IMR-90 (cell line): ENCODE measurements at regions not wholly inside any gene's neighbourhood (a gene's known extent, or its start where the extent isn't known, plus 50 kb on each side); places are given as distances from the start of the nearest gene placed in this dataset.

ENCODE experiments used
- ATAC-seq: fragments of 200-7000 bp; cut with Tn5 transposase; 2 replicates; pipeline ENCODE4 v1.9.1; 2020; ENCODE audit warnings: low read depth, mild to moderate bottlenecking, moderate library complexity
- BruUV-seq: library from RNA; stranded (reverse); fragments of 400-500 nt; replicated peaks from 2 replicates; lab custom pipeline; 2021; lab: Mats Ljungman, UMichigan
- CTCF ChIA-PET: fragments of 300-600 bp; formaldehyde crosslinking; extraction: SDS; loops from one replicate; lab custom pipeline; 2021; ENCODE audit warnings: antibody characterized with exemption; lab: Yijun Ruan, JAX
- POLR2A ChIA-PET: fragments of 300-600 bp; sonication (Branson Sonifier 250); formaldehyde crosslinking; loops from one replicate; lab custom pipeline; 2022; ENCODE audit warnings: antibody characterized with exemption; ENCODE audit not compliant: unreplicated experiment; lab: Charles Lee
- DNase-seq: peaks from one replicate; pipeline ENCODE4 v3.0.0; 2013
- H2AFZ ChIP-seq: replicated peaks from 2 replicates; pipeline ENCODE3; 2013; ENCODE audit warnings: low read length, mild to moderate bottlenecking; ENCODE audit not compliant: poor library complexity
- H2AK5ac ChIP-seq: 2 replicates; pipeline ENCODE4 v1.6.1; 2013; ENCODE audit warnings: low read depth, low read length, inconsistent platforms
- H2AK9ac ChIP-seq: replicated peaks from 2 replicates; pipeline ENCODE3; 2013; ENCODE audit warnings: mild to moderate bottlenecking, low read depth, low read length, moderate library complexity; ENCODE audit not compliant: poor library complexity
- H2BK120ac ChIP-seq: 2 replicates; pipeline ENCODE4 v1.6.1; 2013; ENCODE audit warnings: low read depth, low read length, inconsistent platforms
- H2BK15ac ChIP-seq: 3 replicates; pipeline ENCODE4 v1.6.1; 2013; ENCODE audit warnings: low read depth, low read length, inconsistent platforms
- H2BK20ac ChIP-seq: 2 replicates; pipeline ENCODE4 v1.6.1; 2013; ENCODE audit warnings: low read depth, mild to moderate bottlenecking, inconsistent platforms, low read length, moderate library complexity
- H2BK5ac ChIP-seq: 2 replicates; pipeline ENCODE4 v1.6.1; 2013; ENCODE audit warnings: mild to moderate bottlenecking, low read depth, low read length, inconsistent platforms; ENCODE audit not compliant: poor library complexity, severe bottlenecking
- H3K14ac ChIP-seq: replicated peaks from 2 replicates; pipeline ENCODE4 v1.6.1; 2013; ENCODE audit warnings: low read depth, low read length, inconsistent platforms
- H3K18ac ChIP-seq: 2 replicates; pipeline ENCODE4 v1.6.1; 2013; ENCODE audit warnings: low read depth, low read length, control low read depth
- H3K23ac ChIP-seq: 2 replicates; pipeline ENCODE4 v1.6.1; 2013; ENCODE audit warnings: low read depth, low read length, inconsistent platforms
- H3K27ac ChIP-seq: 2 replicates; pipeline ENCODE4 v1.5.1; 2013; ENCODE audit warnings: mild to moderate bottlenecking, control low read depth, low read length; ENCODE audit not compliant: insufficient read depth
- H3K27me3 ChIP-seq: 2 replicates; pipeline ENCODE4 v1.6.1; 2013; ENCODE audit warnings: low read length; ENCODE audit not compliant: control insufficient read depth, insufficient read depth
- H3K36me3 ChIP-seq: 2 replicates; pipeline ENCODE4 v1.6.1; 2013; ENCODE audit warnings: low read length, mixed read lengths; ENCODE audit not compliant: control insufficient read depth, insufficient read depth
- H3K4ac ChIP-seq: 2 replicates; pipeline ENCODE4 v1.6.1; 2013; ENCODE audit warnings: low read depth, low read length, inconsistent platforms
- H3K4me1 ChIP-seq: 2 replicates; pipeline ENCODE4 v1.6.1; 2013; ENCODE audit warnings: low read length, mixed read lengths; ENCODE audit not compliant: control insufficient read depth, insufficient read depth
- H3K4me2 ChIP-seq: 2 replicates; pipeline ENCODE4 v1.6.1; 2013; ENCODE audit warnings: low read depth, mild to moderate bottlenecking, control low read depth, low read length, moderate library complexity
- H3K4me3 ChIP-seq: 2 replicates; pipeline ENCODE4 v1.5.1; 2013; ENCODE audit warnings: low read depth, mild to moderate bottlenecking, control low read depth, low read length, moderate library complexity; ENCODE audit not compliant: insufficient read depth
- H3K56ac ChIP-seq: 2 replicates; pipeline ENCODE4 v1.6.1; 2013; ENCODE audit warnings: low read length, inconsistent platforms; ENCODE audit not compliant: insufficient read depth; ENCODE audit errors: extremely low read depth
- H3K79me1 ChIP-seq, 2 experiments: 2 replicates each; pipeline ENCODE4 v1.6.1; 2013; ENCODE audit warnings: low read length in 2 of 2, inconsistent platforms in 1 of 2, low read depth in 1 of 2
- H3K9ac ChIP-seq: 2 replicates; pipeline ENCODE4 v1.6.1; 2013; ENCODE audit warnings: low read depth, low read length, control low read depth
- H3K9me1 ChIP-seq: 2 replicates; pipeline ENCODE4 v1.6.1; 2013; ENCODE audit warnings: low read length, inconsistent platforms; ENCODE audit not compliant: insufficient read depth
- H3K9me3 ChIP-seq: 2 replicates; pipeline ENCODE4 v1.6.1; 2013; ENCODE audit warnings: low read length; ENCODE audit not compliant: control insufficient read depth, insufficient read depth
- H4K20me1 ChIP-seq: 2 replicates; pipeline ENCODE4 v1.6.1; 2013; ENCODE audit warnings: low read length, inconsistent platforms; ENCODE audit not compliant: insufficient read depth
- H4K5ac ChIP-seq: 2 replicates; pipeline ENCODE4 v1.6.1; 2013; ENCODE audit warnings: mild to moderate bottlenecking, low read depth, low read length, control low read depth
- H4K8ac ChIP-seq, 2 experiments: 2 replicates each; pipeline ENCODE4 v1.6.1; 2013; ENCODE audit warnings: low read depth in 2 of 2, low read length in 2 of 2, control low read depth in 1 of 2, inconsistent platforms in 1 of 2
- H4K91ac ChIP-seq: 2 replicates; pipeline ENCODE4 v1.6.1; 2013; ENCODE audit warnings: low read depth, low read length, inconsistent platforms; ENCODE audit not compliant: insufficient read depth
- FOS ChIP-seq: fragments of 150-350 bp; IDR thresholded peaks from 2 replicates; pipeline ENCODE4 v1.6.1; 2016; ENCODE audit warnings: low read depth, low read length
- USF2 ChIP-seq: fragments of 150-350 bp; IDR thresholded peaks from 2 replicates; pipeline ENCODE4 v1.6.1; 2017; ENCODE audit warnings: mild to moderate bottlenecking, antibody characterized with exemption, low read length, low read depth
- WGBS, 2 experiments: methylation state at CpG; one replicate each; pipeline versions ENCODE4 v1.1.5 to v1.1.7; 2013; ENCODE audit warnings: missing lambda C conversion rate in 2 of 2; ENCODE audit not compliant: insufficient read length in 1 of 2; ENCODE audit errors: extremely low coverage in 2 of 2; 5-methylcytosine and 5-hydroxymethylcytosine counted together
- dilution Hi-C: fragments of 300-500 bp; cut with HindIII; formaldehyde crosslinking; loops from one replicate; pipeline ENCODE4 v1.14.3; 2018; ENCODE audit warnings: low sequenced_read_pairs; ENCODE audit not compliant: unreplicated experiment
- in situ Hi-C: fragments of 300-500 bp; cut with MboI; formaldehyde crosslinking; loops from 3 replicates; pipeline ENCODE4 v1.14.3; 2019; ENCODE audit warnings: low sequenced_read_pairs, inconsistent platforms, mixed read lengths
- intact Hi-C: fragments of 100-400 bp; cut with micrococcal nuclease; formaldehyde crosslinking; loops from 2 replicates; pipeline ENCODE4 v1.10.0; 2022
- TF ChIP-seq, protein P1 (sequence below): conservative IDR thresholded peaks from 2 replicates; pipeline ENCODE4 v1.5.1; 2012; ENCODE audit warnings: mild to moderate bottlenecking, low read depth, low read length, improper control_type of control experiment

- peaks cover 3% of the 10 kb centered on the region; the same call in 1 of the 2 replicates for H3K9me1 ChIP-seq
- in situ Hi-C loops (no loop called here), dilution Hi-C loops (no loop called here), intact Hi-C loops (no loop called here)
- H3K9me3 ChIP-seq = no peaks in the 10 kb centered on the region
- no peak overlapping the region for H3K4me2 ChIP-seq
- H3K36me3 ChIP-seq = no peaks in the 10 kb centered on the region
- no peaks in the 10 kb centered on the region for H3K27me3 ChIP-seq
- H2BK20ac ChIP-seq = no peak overlapping the region
- no peak overlapping the region for H3K4me3 ChIP-seq
- no peak overlapping the region for H4K8ac ChIP-seq
- H3K27ac ChIP-seq = no peak overlapping the region
- no peak overlapping the region for H2BK15ac ChIP-seq
- H2AFZ ChIP-seq = no peak overlapping the region
- peaks cover 5% of the 10 kb centered on the region for H3K4me1 ChIP-seq
- BruUV-seq = no TSS peak
- no peak for ATAC-seq
- ChIA-PET CTCF (no interaction called here), POLR2A (no interaction called here)
- WGBS, 2 experiments = no CpG with 5 or more reads among the region's 3 CpGs
- no peak overlapping the region for H2BK120ac ChIP-seq
- no peak overlapping the region for H4K5ac ChIP-seq
- no peak overlapping the region for H2BK5ac ChIP-seq
- H3K9ac ChIP-seq = no peak overlapping the region
- H3K56ac ChIP-seq = no peak overlapping the region
- H3K14ac ChIP-seq = no peak overlapping the region
- no peak overlapping the region for H2AK5ac ChIP-seq
- TF ChIP-seq, protein P1, sequence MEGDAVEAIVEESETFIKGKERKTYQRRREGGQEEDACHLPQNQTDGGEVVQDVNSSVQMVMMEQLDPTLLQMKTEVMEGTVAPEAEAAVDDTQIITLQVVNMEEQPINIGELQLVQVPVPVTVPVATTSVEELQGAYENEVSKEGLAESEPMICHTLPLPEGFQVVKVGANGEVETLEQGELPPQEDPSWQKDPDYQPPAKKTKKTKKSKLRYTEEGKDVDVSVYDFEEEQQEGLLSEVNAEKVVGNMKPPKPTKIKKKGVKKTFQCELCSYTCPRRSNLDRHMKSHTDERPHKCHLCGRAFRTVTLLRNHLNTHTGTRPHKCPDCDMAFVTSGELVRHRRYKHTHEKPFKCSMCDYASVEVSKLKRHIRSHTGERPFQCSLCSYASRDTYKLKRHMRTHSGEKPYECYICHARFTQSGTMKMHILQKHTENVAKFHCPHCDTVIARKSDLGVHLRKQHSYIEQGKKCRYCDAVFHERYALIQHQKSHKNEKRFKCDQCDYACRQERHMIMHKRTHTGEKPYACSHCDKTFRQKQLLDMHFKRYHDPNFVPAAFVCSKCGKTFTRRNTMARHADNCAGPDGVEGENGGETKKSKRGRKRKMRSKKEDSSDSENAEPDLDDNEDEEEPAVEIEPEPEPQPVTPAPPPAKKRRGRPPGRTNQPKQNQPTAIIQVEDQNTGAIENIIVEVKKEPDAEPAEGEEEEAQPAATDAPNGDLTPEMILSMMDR = no peak
- TF ChIP-seq USF2 (no peak), FOS (no peak)
- no peak for DNase-seq
- no peak overlapping the region for H3K18ac ChIP-seq
- H3K79me1 ChIP-seq = no peaks in the 10 kb centered on the region
- no peak overlapping the region for H2AK9ac ChIP-seq
- no peak overlapping the region for H3K23ac ChIP-seq
- H4K91ac ChIP-seq = no peak overlapping the region
- no peak overlapping the region for H3K4ac ChIP-seq
- H4K20me1 ChIP-seq = no peaks in the 10 kb centered on the region
These were observed 472.0 kb upstream of the PAPPA start for GRCh38 chr9:115681585-115681984.
